ENCODE measurements at regions not wholly inside any gene's neighbourhood (a gene's known extent, or its start where the extent isn't known, plus 50 kb on each side); places are given as distances from the start of the nearest gene placed in this dataset.

- no peak for DNase-seq
- no peaks in the 10 kb centered on the region for H3K9me3 ChIP-seq (ENCODE audit: control insufficient read depth, low read length)
- H3K27me3 ChIP-seq (replicated peaks; ENCODE audit: control insufficient read depth, insufficient read depth, low read length, poor library complexity, severe bottlenecking): peaks cover 82% of the 10 kb centered on the region
- no peak overlapping the region for H3K27ac ChIP-seq (ENCODE audit: insufficient read depth, low read length, poor library complexity, severe bottlenecking)
- H3K36me3 ChIP-seq (ENCODE audit: control insufficient read depth, insufficient read depth, low read length): no peaks in the 10 kb centered on the region
- no peaks in the 10 kb centered on the region for H3K4me1 ChIP-seq (ENCODE audit: control insufficient read depth, insufficient read depth, low read length, poor library complexity, severe bottlenecking)
- H3K4me3 ChIP-seq (ENCODE audit: insufficient read depth, low read depth, low read length, poor library complexity, severe bottlenecking): no peak overlapping the region
Observed at GRCh38 chr6:28774292-28775051, 149.3 kb downstream of the TRIM27 start.

DNA sequence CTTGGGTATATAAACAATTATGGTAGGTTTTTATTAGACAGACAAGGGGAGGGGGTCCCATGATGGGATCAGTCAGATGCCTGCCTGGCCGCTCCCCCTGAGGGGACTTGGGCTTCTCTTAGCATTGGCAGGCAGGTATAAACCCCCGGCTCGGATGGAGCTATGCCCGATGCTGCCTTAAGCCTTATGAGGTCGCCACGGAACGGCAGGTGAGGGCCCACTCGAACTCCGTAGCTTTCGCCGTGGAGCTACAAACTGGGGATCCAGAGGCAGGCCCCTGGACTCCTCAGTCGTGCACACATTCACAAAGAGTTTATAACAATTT is 148.8 kb downstream of the TRIM27 start:
- no peak for DNase-seq
- H3K9me3 ChIP-seq (ENCODE audit: control insufficient read depth, low read length): no peaks in the 10 kb centered on the region
- no peaks in the 10 kb centered on the region for H3K4me1 ChIP-seq (ENCODE audit: control insufficient read depth, insufficient read depth, low read length, poor library complexity, severe bottlenecking)
- peaks cover 85% of the 10 kb centered on the region for H3K27me3 ChIP-seq (replicated peaks; ENCODE audit: control insufficient read depth, insufficient read depth, low read length, poor library complexity, severe bottlenecking)
- H3K4me3 ChIP-seq (ENCODE audit: insufficient read depth, low read depth, low read length, poor library complexity, severe bottlenecking): no peak overlapping the region
- H3K27ac ChIP-seq (ENCODE audit: insufficient read depth, low read length, poor library complexity, severe bottlenecking): no peak overlapping the region
- no peaks in the 10 kb centered on the region for H3K36me3 ChIP-seq (ENCODE audit: control insufficient read depth, insufficient read depth, low read length)

- no peak overlapping the region for H3K4me3 ChIP-seq (ENCODE audit: insufficient read depth, low read depth, low read length, poor library complexity, severe bottlenecking)
- H3K27ac ChIP-seq (ENCODE audit: insufficient read depth, low read length, poor library complexity, severe bottlenecking): no peak overlapping the region
- H3K36me3 ChIP-seq (ENCODE audit: control insufficient read depth, insufficient read depth, low read length): no peaks in the 10 kb centered on the region
- H3K4me1 ChIP-seq (ENCODE audit: control insufficient read depth, insufficient read depth, low read length, poor library complexity, severe bottlenecking): no peaks in the 10 kb centered on the region
- H3K9me3 ChIP-seq (ENCODE audit: control insufficient read depth, low read length): peaks cover 2% of the 10 kb centered on the region
- peaks cover 85% of the 10 kb centered on the region for H3K27me3 ChIP-seq (replicated peaks; ENCODE audit: control insufficient read depth, insufficient read depth, low read length, poor library complexity, severe bottlenecking)
- DNase-seq: no peak
Observed at GRCh38 chr6:28775405-28776129, 148.2 kb downstream of the TRIM27 start.

GRCh38 chr6:28776269-28777146 is 147.3 kb downstream of the TRIM27 start:
- H3K36me3 ChIP-seq (ENCODE audit: control insufficient read depth, insufficient read depth, low read length): no peaks in the 10 kb centered on the region
- H3K27ac ChIP-seq (ENCODE audit: insufficient read depth, low read length, poor library complexity, severe bottlenecking): no peak overlapping the region
- H3K4me3 ChIP-seq (ENCODE audit: insufficient read depth, low read depth, low read length, poor library complexity, severe bottlenecking): no peak overlapping the region
- no peak for DNase-seq
- no peaks in the 10 kb centered on the region for H3K4me1 ChIP-seq (ENCODE audit: control insufficient read depth, insufficient read depth, low read length, poor library complexity, severe bottlenecking)
- peaks cover 82% of the 10 kb centered on the region for H3K27me3 ChIP-seq (replicated peaks; ENCODE audit: control insufficient read depth, insufficient read depth, low read length, poor library complexity, severe bottlenecking)
- H3K9me3 ChIP-seq (ENCODE audit: control insufficient read depth, low read length): peaks cover 4% of the 10 kb centered on the region

DNA sequence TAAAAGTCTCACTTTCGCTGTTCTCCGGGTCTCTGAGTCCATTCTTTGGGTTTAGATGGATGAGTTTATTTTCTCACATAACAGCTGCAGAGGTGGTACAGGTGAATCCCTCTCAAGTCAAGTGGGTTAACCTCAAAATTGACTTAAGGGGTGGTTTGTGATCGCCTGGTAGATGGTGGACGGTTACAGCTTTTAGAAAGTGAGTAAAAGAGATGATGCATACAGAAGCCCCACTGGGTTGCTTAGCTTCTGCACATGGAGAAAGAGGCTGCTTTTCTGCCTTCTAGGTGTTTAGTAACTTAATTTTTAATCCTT is 146.7 kb downstream of the TRIM27 start:
- no peak overlapping the region for H3K4me3 ChIP-seq (ENCODE audit: insufficient read depth, low read depth, low read length, poor library complexity, severe bottlenecking)
- H3K4me1 ChIP-seq (ENCODE audit: control insufficient read depth, insufficient read depth, low read length, poor library complexity, severe bottlenecking): no peaks in the 10 kb centered on the region
- H3K36me3 ChIP-seq (ENCODE audit: control insufficient read depth, insufficient read depth, low read length): no peaks in the 10 kb centered on the region

DNA sequence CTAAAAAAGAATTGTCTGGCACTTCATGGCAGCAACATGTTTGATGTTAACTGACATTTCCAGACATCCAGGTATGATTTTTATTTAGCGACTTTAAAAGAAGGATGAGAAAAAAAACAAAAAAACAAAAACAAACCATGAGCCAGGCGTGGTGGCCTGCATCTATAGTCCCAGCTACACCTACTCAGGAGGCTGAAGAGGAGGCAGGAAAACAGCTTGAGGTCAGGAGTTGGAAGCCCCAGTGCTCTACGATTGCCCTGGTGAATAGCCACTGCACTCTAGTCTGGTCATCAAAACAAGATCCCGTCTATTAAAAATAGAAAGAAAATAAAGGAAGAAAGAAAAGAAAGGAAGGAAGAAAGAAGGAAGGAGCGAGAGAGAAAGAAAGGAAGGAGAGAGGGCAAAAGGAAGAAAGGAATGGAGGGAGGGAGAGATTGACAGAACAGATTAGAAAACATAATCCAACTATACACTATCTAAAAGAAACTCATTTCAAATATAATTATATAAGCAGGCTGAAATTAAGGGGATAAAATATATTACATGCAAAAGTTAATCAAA is 141.6 kb downstream of the TRIM27 start:
- H3K9me3 ChIP-seq (ENCODE audit: control insufficient read depth, low read length): peaks cover 4% of the 10 kb centered on the region
- H3K36me3 ChIP-seq (ENCODE audit: control insufficient read depth, insufficient read depth, low read length): no peaks in the 10 kb centered on the region
- H3K27ac ChIP-seq (ENCODE audit: insufficient read depth, low read length, poor library complexity, severe bottlenecking): no peak overlapping the region
- peaks cover 59% of the 10 kb centered on the region for H3K27me3 ChIP-seq (replicated peaks; ENCODE audit: control insufficient read depth, insufficient read depth, low read length, poor library complexity, severe bottlenecking)
- DNase-seq: no peak
- H3K4me3 ChIP-seq (ENCODE audit: insufficient read depth, low read depth, low read length, poor library complexity, severe bottlenecking): no peak overlapping the region
- no peaks in the 10 kb centered on the region for H3K4me1 ChIP-seq (ENCODE audit: control insufficient read depth, insufficient read depth, low read length, poor library complexity, severe bottlenecking)

More for the DNA sequence above, 146.7 kb downstream of the TRIM27 start:
- DNase-seq: no peak
- Histone ChIP-seq H3K27me3 (replicated peaks; ENCODE audit: control insufficient read depth, insufficient read depth, low read length, poor library complexity, severe bottlenecking) (peaks cover 76% of the 10 kb centered on the region), H3K9me3 (ENCODE audit: control insufficient read depth, low read length) (peaks cover 4% of the 10 kb centered on the region), H3K27ac (ENCODE audit: insufficient read depth, low read length, poor library complexity, severe bottlenecking) (no peak overlapping the region)

DNA sequence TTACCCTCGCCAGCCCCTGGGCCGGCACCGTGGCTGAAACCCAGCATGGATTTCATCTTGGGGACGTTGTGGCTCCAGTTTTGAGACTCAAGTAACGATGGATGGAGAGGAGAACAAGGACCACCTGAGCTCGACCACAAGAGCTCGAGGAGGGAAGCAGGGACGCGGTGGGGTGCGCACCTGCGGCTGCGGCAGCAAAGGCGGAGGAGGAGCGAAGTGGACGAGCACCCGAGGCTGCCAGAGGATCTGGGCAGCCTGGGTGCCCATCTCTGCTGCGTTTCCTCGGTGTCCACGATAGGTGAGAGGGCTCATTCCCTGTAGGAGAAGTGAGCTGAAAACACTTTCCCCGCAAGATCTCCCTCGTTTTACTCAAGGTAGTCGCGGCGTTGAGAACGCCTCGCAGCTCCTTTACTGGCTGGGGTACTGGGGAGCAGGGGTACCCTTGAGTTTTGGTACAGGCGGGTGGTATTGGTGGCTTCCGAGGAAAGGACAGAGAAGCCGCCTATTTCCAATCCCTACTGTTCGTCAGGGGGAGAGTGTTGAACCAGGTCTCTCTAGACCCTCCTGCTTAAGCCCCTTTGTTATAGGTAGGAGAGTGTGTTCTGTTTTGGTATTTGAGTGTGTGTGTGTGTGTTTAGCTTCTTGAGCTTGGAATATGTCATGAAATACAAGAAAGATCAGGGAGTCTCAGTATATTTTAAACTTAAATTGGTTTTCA is 137.7 kb downstream of the TRIM27 start:
- DNase-seq: no peak

DNA sequence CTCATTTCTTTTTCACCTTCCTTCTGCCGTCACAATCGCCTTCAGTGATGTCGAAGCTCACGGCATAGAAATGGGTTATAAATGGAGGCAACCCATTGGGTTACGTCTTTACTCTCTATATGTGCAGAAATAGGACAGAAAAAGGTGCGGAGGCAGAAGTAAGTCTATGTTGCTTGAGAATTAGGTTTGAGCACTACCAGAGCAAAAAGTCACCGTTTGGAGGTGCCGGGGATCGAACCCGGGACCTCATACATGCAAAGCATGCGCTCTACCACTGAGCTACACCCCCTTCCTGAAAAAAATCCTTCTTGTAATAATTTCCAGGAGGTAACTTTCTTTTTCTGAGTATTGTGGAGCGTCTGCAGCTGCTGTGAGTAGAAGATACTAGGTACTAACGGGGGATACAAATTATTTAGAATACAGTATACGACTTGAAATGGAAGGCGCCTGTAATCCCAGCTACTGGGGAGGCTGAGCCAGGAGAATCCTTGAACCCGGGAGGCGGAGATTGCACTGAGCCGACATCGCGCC is 134.2 kb downstream of the TRIM27 start:
- no peaks in the 10 kb centered on the region for H3K9me3 ChIP-seq (ENCODE audit: control insufficient read depth, low read length)
- DNase-seq: no peak
- H3K4me1 ChIP-seq (ENCODE audit: control insufficient read depth, insufficient read depth, low read length, poor library complexity, severe bottlenecking): no peaks in the 10 kb centered on the region
- no peak overlapping the region for H3K4me3 ChIP-seq (ENCODE audit: insufficient read depth, low read depth, low read length, poor library complexity, severe bottlenecking)
- H3K36me3 ChIP-seq (ENCODE audit: control insufficient read depth, insufficient read depth, low read length): no peaks in the 10 kb centered on the region
- H3K27ac ChIP-seq (ENCODE audit: insufficient read depth, low read length, poor library complexity, severe bottlenecking): no peak overlapping the region
- peaks cover 67% of the 10 kb centered on the region for H3K27me3 ChIP-seq (replicated peaks; ENCODE audit: control insufficient read depth, insufficient read depth, low read length, poor library complexity, severe bottlenecking)

More for the DNA sequence above, 137.7 kb downstream of the TRIM27 start:
- no peaks in the 10 kb centered on the region for H3K9me3 ChIP-seq (ENCODE audit: control insufficient read depth, low read length)
- no peak overlapping the region for H3K27ac ChIP-seq (ENCODE audit: insufficient read depth, low read length, poor library complexity, severe bottlenecking)
- H3K36me3 ChIP-seq (ENCODE audit: control insufficient read depth, insufficient read depth, low read length): no peaks in the 10 kb centered on the region
- H3K4me3 ChIP-seq (ENCODE audit: insufficient read depth, low read depth, low read length, poor library complexity, severe bottlenecking): no peak overlapping the region
- peaks cover 62% of the 10 kb centered on the region for H3K27me3 ChIP-seq (replicated peaks; ENCODE audit: control insufficient read depth, insufficient read depth, low read length, poor library complexity, severe bottlenecking)
- H3K4me1 ChIP-seq (ENCODE audit: control insufficient read depth, insufficient read depth, low read length, poor library complexity, severe bottlenecking): no peaks in the 10 kb centered on the region

- no peak for DNase-seq
- Histone ChIP-seq H3K27me3 (replicated peaks; ENCODE audit: control insufficient read depth, insufficient read depth, low read length, poor library complexity, severe bottlenecking) (peaks cover 66% of the 10 kb centered on the region), H3K27ac (ENCODE audit: insufficient read depth, low read length, poor library complexity, severe bottlenecking) (no peak overlapping the region), H3K9me3 (ENCODE audit: control insufficient read depth, low read length) (no peaks in the 10 kb centered on the region), H3K36me3 (ENCODE audit: control insufficient read depth, insufficient read depth, low read length) (no peaks in the 10 kb centered on the region), H3K4me1 (ENCODE audit: control insufficient read depth, insufficient read depth, low read length, poor library complexity, severe bottlenecking) (no peaks in the 10 kb centered on the region), H3K4me3 (ENCODE audit: insufficient read depth, low read depth, low read length, poor library complexity, severe bottlenecking) (no peak overlapping the region)
Observed at GRCh38 chr6:28791002-28791383, 132.8 kb downstream of the TRIM27 start.

All from effector memory CD4-positive, alpha-beta T cell (primary cell).